ENCODE measurements at regions not wholly inside any gene's neighbourhood (a gene's known extent, or its start where the extent isn't known, plus 50 kb on each side); places are given as distances from the start of the nearest gene placed in this dataset.

- peak; percentile 68 for DNase-seq (ENCODE audit: low spot score)
Measured at GRCh38 chr12:58364389-58365086, 423.2 kb downstream of the ATP23 start.

- no peak for DNase-seq (ENCODE audit: low spot score)
Measured at GRCh38 chr12:58365087-58365390, 423.7 kb downstream of the ATP23 start.

- DNase-seq (ENCODE audit: low spot score) = no peak
Measured at GRCh38 chr12:58367041-58367440, 425.7 kb downstream of the ATP23 start.

- no peak for DNase-seq (ENCODE audit: low spot score)
Measured at GRCh38 chr12:58368001-58368400, 426.6 kb downstream of the ATP23 start.

GRCh38 chr12:58369576-58369975, 428.2 kb downstream of the ATP23 start:
- no peak for DNase-seq (ENCODE audit: low spot score)

- no peak for DNase-seq (ENCODE audit: low spot score)
Measured at GRCh38 chr12:58372298-58372697, 430.9 kb downstream of the ATP23 start.

GRCh38 chr12:58378028-58378427, 436.7 kb downstream of the ATP23 start:
- DNase-seq (ENCODE audit: low spot score) = no peak

- DNase-seq (ENCODE audit: low spot score) = no peak
Measured at GRCh38 chr12:58381546-58381945, 440.2 kb downstream of the ATP23 start.

- DNase-seq (ENCODE audit: low spot score) = no peak
Measured at GRCh38 chr12:58384196-58384595, 442.8 kb downstream of the ATP23 start.

GRCh38 chr12:58386136-58386535, 444.8 kb downstream of the ATP23 start:
- no peak for DNase-seq (ENCODE audit: low spot score)

- DNase-seq (ENCODE audit: low spot score) = peak; percentile 7
Measured at GRCh38 chr12:58387199-58387598, 445.8 kb downstream of the ATP23 start.

- DNase-seq (ENCODE audit: low spot score) = no peak
Measured at GRCh38 chr12:58388261-58388660, 446.9 kb downstream of the ATP23 start.

GRCh38 chr12:58393152-58393551, 451.8 kb downstream of the ATP23 start:
- no peak for DNase-seq (ENCODE audit: low spot score)

- DNase-seq (ENCODE audit: low spot score) = no peak
Measured at GRCh38 chr12:58395056-58395455, 453.7 kb downstream of the ATP23 start.

- DNase-seq (ENCODE audit: low spot score) = peak; percentile 13
Measured at GRCh38 chr12:58395470-58395869, 454.1 kb downstream of the ATP23 start.

- no peak for DNase-seq (ENCODE audit: low spot score)
Measured at GRCh38 chr12:58396239-58396638, 454.9 kb downstream of the ATP23 start.

GRCh38 chr12:58405363-58405762, 464.0 kb downstream of the ATP23 start:
- no peak for DNase-seq (ENCODE audit: low spot score)

- no peak for DNase-seq (ENCODE audit: low spot score)
Measured at GRCh38 chr12:58408516-58408915, 467.1 kb downstream of the ATP23 start.

- DNase-seq (ENCODE audit: low spot score) = no peak
Measured at GRCh38 chr12:58412461-58413060, 471.2 kb downstream of the ATP23 start.

- DNase-seq (ENCODE audit: low spot score) = no peak
Measured at GRCh38 chr12:58413794-58414193, 472.4 kb downstream of the ATP23 start.

- DNase-seq (ENCODE audit: low spot score) = no peak
Measured at GRCh38 chr12:58414398-58414871, 473.1 kb downstream of the ATP23 start.

- no peak for DNase-seq (ENCODE audit: low spot score)
Measured at GRCh38 chr12:58415716-58416115, 474.3 kb downstream of the ATP23 start.

GRCh38 chr12:58416236-58416635, 474.9 kb downstream of the ATP23 start:
- DNase-seq (ENCODE audit: low spot score) = no peak

GRCh38 chr12:58419196-58419760, 477.9 kb downstream of the ATP23 start:
- no peak for DNase-seq (ENCODE audit: low spot score)

All from RKO (cell line).